CD4-positive, CD25-positive, alpha-beta regulatory T cell (primary cell): ENCODE measurements at regions not wholly inside any gene's neighbourhood (a gene's known extent, or its start where the extent isn't known, plus 50 kb on each side); places are given as distances from the start of the nearest gene placed in this dataset.

ENCODE experiments used
- ATAC-seq, 2 donors: fragments of 150-1000 bp; cut with Tn5 transposase; one replicate each; pipeline ENCODE4 v1.10.0; 2021; ENCODE audit warnings: low read depth in 2 of 2, moderate number of reproducible peaks in 2 of 2, moderate library complexity in 1 of 2
- DNase-seq, 3 donors: peaks; one replicate each; pipeline versions ENCODE4 v3.0.0 to v3.0.0-alpha.2; 2012 to 2022; ENCODE audit warnings: mixed read lengths in 1 of 3
- H3K27ac ChIP-seq: one replicate; pipeline ENCODE4 v1.7.0; 2013; ENCODE audit warnings: mild to moderate bottlenecking, low read length; ENCODE audit not compliant: insufficient read depth, poor library complexity, severe bottlenecking
- H3K27me3 ChIP-seq: one replicate; pipeline ENCODE4 v1.7.0; 2013; ENCODE audit warnings: low read length; ENCODE audit not compliant: control insufficient read depth, insufficient read depth
- H3K36me3 ChIP-seq: one replicate; pipeline ENCODE4 v1.7.0; 2013; ENCODE audit warnings: mild to moderate bottlenecking, low read length, moderate library complexity; ENCODE audit not compliant: control insufficient read depth, insufficient read depth
- H3K4me1 ChIP-seq: 2 replicates; pipeline ENCODE4 v1.7.0; 2013; ENCODE audit warnings: mild to moderate bottlenecking, low read length; ENCODE audit not compliant: insufficient read depth, control insufficient read depth, poor library complexity, severe bottlenecking
- H3K4me3 ChIP-seq: one replicate; pipeline ENCODE4 v1.7.0; 2013; ENCODE audit warnings: low read depth, mild to moderate bottlenecking, low read length, moderate library complexity
- H3K9me3 ChIP-seq, 2 experiments: 1 replicate in 1 of 2; 2 replicates in 1 of 2; pipeline ENCODE4 v1.7.0; 2013; ENCODE audit warnings: low read length in 2 of 2, mild to moderate bottlenecking in 1 of 2, moderate library complexity in 1 of 2; ENCODE audit not compliant: control insufficient read depth in 2 of 2
- H3K27ac Mint-ChIP-seq, 3 donors: one replicate each; pipeline ENCODE4 v1.8.0; 2020 to 2022; ENCODE audit warnings: mild to moderate bottlenecking in 3 of 3, mixed read lengths in 3 of 3, moderate library complexity in 2 of 3
- H3K27me3 Mint-ChIP-seq: one replicate; pipeline ENCODE4 v1.8.0; 2022; ENCODE audit warnings: mild to moderate bottlenecking, mixed read lengths
- H3K36me3 Mint-ChIP-seq: one replicate; pipeline ENCODE4 v1.8.0; 2020; ENCODE audit warnings: mixed read lengths
- H3K4me1 Mint-ChIP-seq, 4 donors: one replicate each; pipeline ENCODE4 v1.8.0; 2020 to 2022; ENCODE audit warnings: mixed read lengths in 4 of 4, mild to moderate bottlenecking in 1 of 4
- H3K4me3 Mint-ChIP-seq, 4 donors: one replicate each; pipeline ENCODE4 v1.8.0; 2020 to 2022; ENCODE audit warnings: mild to moderate bottlenecking in 4 of 4, mixed read lengths in 4 of 4, moderate library complexity in 3 of 4
- H3K9me3 Mint-ChIP-seq, 7 donors: one replicate each; pipeline ENCODE4 v1.8.0; 2020 to 2022; ENCODE audit warnings: mixed read lengths in 7 of 7, mild to moderate bottlenecking in 3 of 7, moderate library complexity in 2 of 7

DNA sequence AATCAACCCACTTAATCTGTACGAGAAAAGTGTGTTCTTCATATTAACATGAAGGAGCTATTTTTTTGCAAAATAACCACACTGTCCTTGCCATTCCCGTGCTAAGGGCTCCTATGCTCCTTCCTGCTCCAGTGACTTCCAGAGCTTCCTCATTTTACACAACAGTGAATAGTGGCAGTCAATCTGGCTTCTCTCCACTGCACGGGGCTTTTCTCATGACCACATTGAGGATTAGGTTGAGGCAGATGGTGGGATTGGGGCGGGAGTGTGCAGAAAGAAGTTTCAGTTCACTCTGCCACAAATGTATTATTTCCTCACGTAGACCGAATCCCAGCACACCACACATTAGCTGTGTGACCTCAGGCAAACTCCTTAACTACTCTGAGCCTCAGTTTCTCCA lies 235.1 kb downstream of the ARHGAP12 start:
- Histone ChIP-seq H3K27ac (no peak overlapping the region), H3K36me3 (no peaks in the 10 kb centered on the region), H3K27me3 (no peaks in the 10 kb centered on the region), H3K4me1 (no peaks in the 10 kb centered on the region), H3K4me3 (no peak overlapping the region), H3K9me3 (peaks cover 0 to 4% of the 10 kb centered on the region in 2 experiments)
- DNase-seq, result no peak
- no peak overlapping the region for H3K4me3 Mint-ChIP-seq
- no peak for ATAC-seq
- H3K36me3 Mint-ChIP-seq, result no peaks in the 10 kb centered on the region
- H3K27me3 Mint-ChIP-seq, result peaks cover 8% of the 10 kb centered on the region
- H3K4me1 Mint-ChIP-seq, result no peaks in the 10 kb centered on the region
- no peak overlapping the region for H3K27ac Mint-ChIP-seq
- H3K9me3 Mint-ChIP-seq, result peaks cover 0 to 7% (median 2%) of the 10 kb centered on the region in 7 donors

DNA sequence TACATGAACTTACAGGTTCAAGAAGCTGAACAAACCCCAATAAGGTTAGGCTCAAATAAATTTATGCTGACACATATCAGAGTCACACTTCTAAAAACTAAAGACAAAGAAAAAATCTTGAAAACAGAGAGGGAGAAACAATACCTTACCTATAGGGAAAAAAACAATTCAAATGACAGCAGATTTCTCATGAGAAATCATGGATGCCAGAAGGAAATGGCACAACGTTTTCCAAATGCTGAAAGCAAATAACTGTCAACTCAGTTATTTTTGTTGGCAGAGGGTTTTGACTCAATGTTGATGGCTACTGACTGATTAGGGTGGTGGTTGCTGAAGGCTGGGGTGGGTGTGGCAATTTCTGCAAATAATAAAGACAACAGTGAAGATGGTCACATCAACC lies 239.4 kb downstream of the ARHGAP12 start:
- no peaks in the 10 kb centered on the region for H3K4me1 Mint-ChIP-seq
- no peak for DNase-seq
- H3K27me3 Mint-ChIP-seq, result peaks cover 8% of the 10 kb centered on the region
- H3K36me3 ChIP-seq, result no peaks in the 10 kb centered on the region
- H3K4me3 Mint-ChIP-seq, result no peak overlapping the region
- no peak for ATAC-seq
- H3K9me3 Mint-ChIP-seq, result peaks cover 0 to 19% (median 7%) of the 10 kb centered on the region in 7 donors
- no peak overlapping the region for H3K4me3 ChIP-seq
- no peaks in the 10 kb centered on the region for H3K36me3 Mint-ChIP-seq
- H3K27me3 ChIP-seq, result no peaks in the 10 kb centered on the region
- H3K4me1 ChIP-seq, result no peaks in the 10 kb centered on the region
- H3K9me3 ChIP-seq, result peaks cover 7 to 15% of the 10 kb centered on the region in 2 experiments
- no peak overlapping the region for H3K27ac ChIP-seq
- H3K27ac Mint-ChIP-seq, result no peak overlapping the region

DNA sequence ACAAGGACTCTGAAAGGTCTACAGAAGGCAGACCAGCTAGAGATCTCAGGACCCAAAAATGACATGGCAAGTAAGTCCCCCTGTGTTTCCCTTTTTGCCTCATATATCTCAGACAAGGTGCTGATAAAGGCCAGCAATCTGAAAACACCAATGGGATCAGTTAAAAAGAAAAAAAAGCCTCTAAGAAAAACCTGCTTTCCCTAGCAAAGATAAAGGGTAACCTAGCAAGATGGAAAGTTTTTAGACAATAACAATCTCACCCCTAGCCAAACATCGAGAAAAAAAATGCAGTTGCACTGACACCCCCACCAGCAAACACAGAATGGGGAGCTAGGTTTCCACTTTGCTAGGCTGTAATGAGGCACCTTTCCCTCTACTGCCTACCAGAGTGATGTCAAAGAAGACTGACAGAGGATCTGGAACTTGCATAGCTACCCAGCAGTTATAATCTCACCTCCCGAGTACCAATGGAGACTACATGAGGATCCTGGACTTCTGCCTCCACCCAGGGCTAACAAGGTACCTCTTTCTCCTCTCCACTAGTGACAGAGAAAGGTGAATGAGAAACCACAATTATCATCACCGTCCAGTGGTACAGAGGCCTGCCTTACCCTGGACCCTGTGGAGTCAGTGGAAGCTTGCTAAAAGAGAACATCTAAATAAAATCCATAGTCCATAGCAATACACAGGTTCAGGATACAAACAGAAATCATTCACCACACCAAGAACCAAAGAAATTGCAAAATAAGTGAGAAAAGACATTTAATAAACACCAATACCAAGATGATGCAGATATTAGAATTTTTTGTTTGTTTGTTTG lies 240.8 kb downstream of the ARHGAP12 start:
- H3K4me3 ChIP-seq, result no peak overlapping the region
- H3K27me3 ChIP-seq, result no peaks in the 10 kb centered on the region
- peaks cover 8% of the 10 kb centered on the region for H3K27me3 Mint-ChIP-seq
- H3K27ac Mint-ChIP-seq, result no peak overlapping the region
- ATAC-seq (no peak), DNase-seq (peak in 1 of 3 donors; percentile 8)
- peaks cover 2 to 28% (median 13%) of the 10 kb centered on the region in 7 donors for H3K9me3 Mint-ChIP-seq
- H3K4me1 Mint-ChIP-seq, result no peaks in the 10 kb centered on the region
- peaks cover 19 to 26% of the 10 kb centered on the region in 2 experiments for H3K9me3 ChIP-seq
- no peak overlapping the region for H3K27ac ChIP-seq
- no peaks in the 10 kb centered on the region for H3K36me3 Mint-ChIP-seq
- H3K4me1 ChIP-seq, result no peaks in the 10 kb centered on the region
- no peaks in the 10 kb centered on the region for H3K36me3 ChIP-seq
- H3K4me3 Mint-ChIP-seq, result no peak overlapping the region

DNA sequence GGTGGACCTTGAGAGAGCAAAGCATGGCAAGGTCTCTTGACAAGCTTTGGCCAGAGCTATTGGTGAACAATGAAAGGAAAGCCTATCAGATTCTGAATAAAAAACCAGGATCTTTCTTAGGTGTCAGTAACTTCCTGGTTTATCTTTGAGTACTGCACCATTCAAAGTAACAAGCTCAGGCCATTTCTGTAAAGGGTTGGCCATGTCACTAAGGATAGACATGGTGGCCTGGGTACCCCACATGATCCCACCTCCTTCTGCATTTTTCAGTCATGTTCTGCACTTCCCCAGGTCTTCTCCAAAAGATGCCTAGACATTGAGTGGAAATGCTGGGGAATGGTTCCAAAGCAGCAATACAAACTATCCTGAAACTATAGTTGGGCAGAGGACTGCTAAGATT lies 242.0 kb downstream of the ARHGAP12 start:
- peaks cover 4 to 38% (median 13%) of the 10 kb centered on the region in 7 donors for H3K9me3 Mint-ChIP-seq
- no peaks in the 10 kb centered on the region for H3K4me1 Mint-ChIP-seq
- ATAC-seq, result no peak
- H3K4me3 Mint-ChIP-seq, result no peak overlapping the region
- H3K27ac Mint-ChIP-seq, result no peak overlapping the region
- H3K27me3 Mint-ChIP-seq, result no peaks in the 10 kb centered on the region
- Histone ChIP-seq H3K4me1 (no peaks in the 10 kb centered on the region), H3K4me3 (no peak overlapping the region), H3K27ac (no peak overlapping the region), H3K36me3 (no peaks in the 10 kb centered on the region), H3K9me3 (peaks cover 25 to 29% of the 10 kb centered on the region in 2 experiments), H3K27me3 (no peaks in the 10 kb centered on the region)
- no peak for DNase-seq
- H3K36me3 Mint-ChIP-seq, result no peaks in the 10 kb centered on the region

DNA sequence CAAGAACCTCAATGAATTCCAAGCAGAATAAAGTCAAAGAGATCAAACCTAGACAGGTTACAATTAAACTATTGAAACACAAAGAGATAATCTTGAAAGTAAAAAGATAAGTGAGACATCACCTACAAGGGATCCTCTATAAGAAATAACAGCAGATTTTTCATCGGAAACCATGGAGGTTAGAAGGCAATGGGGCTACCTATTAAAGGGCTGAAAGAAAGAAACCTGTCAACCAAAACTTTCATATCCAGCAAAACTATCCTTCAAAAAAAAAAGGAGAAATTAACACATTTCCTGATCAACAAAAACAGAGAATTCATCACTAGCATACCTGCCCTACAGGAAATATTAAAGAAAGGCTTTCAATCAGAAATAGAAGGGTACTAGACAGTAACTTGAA lies 244.9 kb downstream of the ARHGAP12 start:
- no peak for DNase-seq
- Mint-ChIP-seq H3K27me3 (peaks cover 4% of the 10 kb centered on the region), H3K4me3 (no peak overlapping the region), H3K9me3 (peaks cover 4 to 32% (median 8%) of the 10 kb centered on the region in 7 donors), H3K4me1 (no peaks in the 10 kb centered on the region), H3K36me3 (no peaks in the 10 kb centered on the region), H3K27ac (no peak overlapping the region)
- Histone ChIP-seq H3K9me3 (peaks cover 23 to 29% of the 10 kb centered on the region in 2 experiments), H3K4me1 (no peaks in the 10 kb centered on the region), H3K4me3 (no peak overlapping the region), H3K27me3 (no peaks in the 10 kb centered on the region), H3K27ac (no peak overlapping the region), H3K36me3 (no peaks in the 10 kb centered on the region)
- no peak for ATAC-seq

DNA sequence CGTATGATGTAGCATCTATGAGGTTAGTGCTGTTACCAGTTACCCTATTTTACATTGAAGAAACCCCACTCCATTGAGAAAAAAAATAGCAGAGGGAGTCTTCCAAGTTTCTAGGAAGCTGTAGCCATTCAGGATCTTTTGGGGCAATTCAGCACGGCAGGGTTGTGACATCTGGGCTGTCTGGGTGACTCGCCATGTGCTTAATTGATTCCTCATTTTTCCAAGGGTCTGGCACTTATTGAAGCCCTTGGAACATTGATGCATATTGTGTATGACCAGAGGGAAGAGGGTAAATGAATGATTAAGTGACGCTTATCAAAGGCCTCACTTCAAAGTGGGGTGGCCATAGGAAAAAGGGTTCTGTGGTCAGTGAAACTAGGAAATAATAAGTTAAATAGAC lies 248.7 kb downstream of the ARHGAP12 start:
- H3K9me3 ChIP-seq, result peaks cover 22 to 25% of the 10 kb centered on the region in 2 experiments
- no peaks in the 10 kb centered on the region for H3K4me1 ChIP-seq
- H3K27me3 ChIP-seq, result no peaks in the 10 kb centered on the region
- no peak overlapping the region for H3K4me3 ChIP-seq
- peaks cover under 1 to 24% (median 10%) of the 10 kb centered on the region in 7 donors for H3K9me3 Mint-ChIP-seq
- H3K27ac ChIP-seq, result no peak overlapping the region
- no peaks in the 10 kb centered on the region for H3K4me1 Mint-ChIP-seq
- no peak overlapping the region for H3K27ac Mint-ChIP-seq
- no peak for DNase-seq
- peaks cover 4% of the 10 kb centered on the region for H3K27me3 Mint-ChIP-seq
- no peak for ATAC-seq
- no peak overlapping the region for H3K4me3 Mint-ChIP-seq
- no peaks in the 10 kb centered on the region for H3K36me3 ChIP-seq
- H3K36me3 Mint-ChIP-seq, result no peaks in the 10 kb centered on the region

DNA sequence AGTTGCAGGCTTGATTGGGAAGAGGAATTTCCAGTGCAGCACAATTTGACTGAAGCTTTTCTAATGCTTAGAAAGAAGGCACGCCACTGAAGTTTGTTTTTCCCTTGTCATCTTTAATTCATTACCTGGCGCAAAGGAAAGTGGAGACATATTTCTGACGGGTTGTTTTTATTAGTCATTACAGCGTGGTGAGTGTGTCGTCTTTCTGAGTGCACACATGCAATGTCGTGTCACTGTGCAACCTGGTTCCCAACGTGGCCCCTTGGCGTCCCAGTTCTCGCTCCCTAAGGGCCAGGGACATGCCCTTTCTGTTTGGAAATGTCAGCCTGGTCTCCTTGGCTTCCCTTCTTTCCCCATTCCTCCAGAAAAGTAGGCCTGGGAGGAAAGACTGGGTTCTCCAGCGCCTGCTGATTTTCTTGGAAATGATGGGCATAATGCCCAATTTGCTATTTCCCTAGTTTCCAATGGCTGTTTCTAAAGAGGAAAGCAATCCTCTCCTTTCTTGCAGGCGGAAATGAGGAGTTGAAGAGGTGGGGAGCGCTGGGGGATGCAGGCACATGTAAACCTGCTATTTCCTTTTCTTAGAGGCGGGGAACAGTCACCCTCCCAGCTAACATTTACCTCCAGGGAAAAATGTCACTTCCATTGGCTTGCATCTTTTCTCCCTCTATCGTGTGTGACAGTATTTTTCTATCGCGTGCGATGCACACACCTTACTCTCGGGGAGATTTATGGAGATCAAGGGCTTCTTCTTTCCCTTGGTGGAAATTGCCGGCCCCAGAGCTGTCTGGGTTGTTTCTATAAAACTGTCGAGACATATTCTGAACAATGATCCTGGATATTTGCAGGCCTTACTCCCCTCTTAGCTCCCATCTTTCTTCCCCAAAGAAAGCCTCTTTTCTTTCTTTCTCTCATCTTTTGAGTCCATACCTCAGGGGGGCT lies 249.8 kb downstream of the ARHGAP12 start:
- ATAC-seq (no peak), DNase-seq (no peak)
- Histone ChIP-seq H3K4me3 (no peak overlapping the region), H3K36me3 (no peaks in the 10 kb centered on the region), H3K27ac (no peak overlapping the region), H3K9me3 (peaks cover 13 to 19% of the 10 kb centered on the region in 2 experiments), H3K27me3 (no peaks in the 10 kb centered on the region), H3K4me1 (no peaks in the 10 kb centered on the region)
- H3K4me1 Mint-ChIP-seq, result no peaks in the 10 kb centered on the region
- no peaks in the 10 kb centered on the region for H3K36me3 Mint-ChIP-seq
- peaks cover 0 to 19% (median 11%) of the 10 kb centered on the region in 7 donors for H3K9me3 Mint-ChIP-seq
- H3K27ac Mint-ChIP-seq, result no peak overlapping the region
- no peak overlapping the region for H3K4me3 Mint-ChIP-seq
- H3K27me3 Mint-ChIP-seq, result peaks cover 4% of the 10 kb centered on the region
